ENCODE measurements at regions not wholly inside any gene's neighbourhood (a gene's known extent, or its start where the extent isn't known, plus 50 kb on each side); places are given as distances from the start of the nearest gene placed in this dataset.

- no peak overlapping the region for H3K4me3 ChIP-seq (ENCODE audit: low read depth, low read length)
- no peak overlapping the region for H3K23ac ChIP-seq (ENCODE audit: low read length)
- no peak overlapping the region for H2AK5ac ChIP-seq (ENCODE audit: low read length)
- no peak overlapping the region for H2BK5ac ChIP-seq (ENCODE audit: low read depth, low read length, poor library complexity)
- H3K9ac ChIP-seq (ENCODE audit: low read length), result no peak overlapping the region
- no peak overlapping the region for H3K4me2 ChIP-seq (ENCODE audit: low read length)
- no peaks in the 10 kb centered on the region for H3K79me2 ChIP-seq (ENCODE audit: control insufficient read depth, insufficient read depth, low read length, poor library complexity)
- no peak overlapping the region for H3K14ac ChIP-seq (ENCODE audit: low read length)
- H4K12ac ChIP-seq (ENCODE audit: low read depth, low read length), result no peak overlapping the region
- H2BK12ac ChIP-seq (ENCODE audit: low read length), result no peak overlapping the region
- H2BK120ac ChIP-seq (ENCODE audit: insufficient read depth, low read length, poor library complexity), result no peak overlapping the region
- WGBS (ENCODE audit: extremely low coverage, insufficient coverage, insufficient read length), result no CpG with 5 or more reads among the region's 1 CpG
- no peak overlapping the region for H2AFZ ChIP-seq (ENCODE audit: insufficient read depth, low read length, poor library complexity)
- no peaks in the 10 kb centered on the region for H3K79me1 ChIP-seq (ENCODE audit: low read length)
- H3K27me3 ChIP-seq (ENCODE audit: insufficient read depth, low read length), result no peaks in the 10 kb centered on the region
- peak; percentile 8 to 55 for DNase-seq
- H3K9me3 ChIP-seq (ENCODE audit: insufficient read depth, low read depth, low read length), result no peaks in the 10 kb centered on the region
- no peaks in the 10 kb centered on the region for H3K4me1 ChIP-seq (ENCODE audit: control insufficient read depth in 1 of 2, insufficient read depth in 2 of 2, low read length in 2 of 2)
- H3K18ac ChIP-seq (ENCODE audit: low read length), result no peak overlapping the region
- H4K91ac ChIP-seq (ENCODE audit: low read depth, low read length), result no peak overlapping the region
- H4K8ac ChIP-seq (ENCODE audit: low read depth, low read length), result no peak overlapping the region
- no peaks in the 10 kb centered on the region for H3K36me3 ChIP-seq (ENCODE audit: control insufficient read depth in 1 of 2, insufficient read depth in 2 of 2, low read length in 2 of 2)
- no peak overlapping the region for H3K27ac ChIP-seq (ENCODE audit: low read depth, low read length)
- no peak overlapping the region for H3K4ac ChIP-seq (ENCODE audit: low read depth, low read length)
Observed at GRCh38 chr13:72437458-72437857, 290.0 kb downstream of the MZT1 start.

- Histone ChIP-seq H3K14ac (ENCODE audit: low read length) (no peak overlapping the region), H3K27me3 (ENCODE audit: insufficient read depth, low read length) (no peaks in the 10 kb centered on the region), H3K79me1 (ENCODE audit: low read length) (no peaks in the 10 kb centered on the region), H4K8ac (ENCODE audit: low read depth, low read length) (no peak overlapping the region), H3K27ac (ENCODE audit: low read depth, low read length) (no peak overlapping the region), H2BK120ac (ENCODE audit: insufficient read depth, low read length, poor library complexity) (no peak overlapping the region), H3K9ac (ENCODE audit: low read length) (no peak overlapping the region), H2AK5ac (ENCODE audit: low read length) (no peak overlapping the region), H3K79me2 (ENCODE audit: control insufficient read depth, insufficient read depth, low read length, poor library complexity) (no peaks in the 10 kb centered on the region), H2BK5ac (ENCODE audit: low read depth, low read length, poor library complexity) (no peak overlapping the region), H3K9me3 (ENCODE audit: insufficient read depth, low read depth, low read length) (no peaks in the 10 kb centered on the region), H3K23ac (ENCODE audit: low read length) (no peak overlapping the region), H3K36me3 (ENCODE audit: control insufficient read depth in 1 of 2, insufficient read depth in 2 of 2, low read length in 2 of 2) (no peaks in the 10 kb centered on the region), H3K4ac (ENCODE audit: low read depth, low read length) (no peak overlapping the region), H4K12ac (ENCODE audit: low read depth, low read length) (no peak overlapping the region), H3K4me3 (ENCODE audit: low read depth, low read length) (no peak overlapping the region), H2AFZ (ENCODE audit: insufficient read depth, low read length, poor library complexity) (no peak overlapping the region), H3K4me1 (ENCODE audit: control insufficient read depth in 1 of 2, insufficient read depth in 2 of 2, low read length in 2 of 2) (no peaks in the 10 kb centered on the region), H2BK12ac (ENCODE audit: low read length) (no peak overlapping the region), H4K91ac (ENCODE audit: low read depth, low read length) (no peak overlapping the region), H3K4me2 (ENCODE audit: low read length) (no peak overlapping the region), H3K18ac (ENCODE audit: low read length) (no peak overlapping the region)
- WGBS (ENCODE audit: extremely low coverage, insufficient coverage, insufficient read length), result no CpG with 5 or more reads among the region's 2 CpGs
- no peak for DNase-seq
Observed at GRCh38 chr13:72435251-72435650, 292.2 kb downstream of the MZT1 start.

- Histone ChIP-seq H3K18ac (ENCODE audit: low read length) (no peak overlapping the region), H3K79me2 (ENCODE audit: control insufficient read depth, insufficient read depth, low read length, poor library complexity) (no peaks in the 10 kb centered on the region), H3K27me3 (ENCODE audit: insufficient read depth, low read length) (no peaks in the 10 kb centered on the region), H3K4me3 (ENCODE audit: low read depth, low read length) (no peak overlapping the region), H3K27ac (ENCODE audit: low read depth, low read length) (no peak overlapping the region), H3K9me3 (ENCODE audit: insufficient read depth, low read depth, low read length) (no peaks in the 10 kb centered on the region), H2BK12ac (ENCODE audit: low read length) (no peak overlapping the region), H2BK120ac (ENCODE audit: insufficient read depth, low read length, poor library complexity) (no peak overlapping the region), H4K91ac (ENCODE audit: low read depth, low read length) (no peak overlapping the region), H4K12ac (ENCODE audit: low read depth, low read length) (no peak overlapping the region), H3K14ac (ENCODE audit: low read length) (no peak overlapping the region), H3K4me2 (ENCODE audit: low read length) (no peak overlapping the region), H2BK5ac (ENCODE audit: low read depth, low read length, poor library complexity) (no peak overlapping the region), H3K36me3 (ENCODE audit: control insufficient read depth in 1 of 2, insufficient read depth in 2 of 2, low read length in 2 of 2) (no peaks in the 10 kb centered on the region), H3K79me1 (ENCODE audit: low read length) (no peaks in the 10 kb centered on the region), H3K23ac (ENCODE audit: low read length) (no peak overlapping the region), H3K9ac (ENCODE audit: low read length) (no peak overlapping the region), H3K4ac (ENCODE audit: low read depth, low read length) (no peak overlapping the region), H2AK5ac (ENCODE audit: low read length) (no peak overlapping the region), H3K4me1 (ENCODE audit: control insufficient read depth in 1 of 2, insufficient read depth in 2 of 2, low read length in 2 of 2) (no peaks in the 10 kb centered on the region), H2AFZ (ENCODE audit: insufficient read depth, low read length, poor library complexity) (no peak overlapping the region), H4K8ac (ENCODE audit: low read depth, low read length) (no peak overlapping the region)
- DNase-seq, result no peak
- no CpG with 5 or more reads among the region's 3 CpGs for WGBS (ENCODE audit: extremely low coverage, insufficient coverage, insufficient read length)
Observed at GRCh38 chr13:72431981-72432682, 295.3 kb downstream of the MZT1 start.

GRCh38 chr13:72430923-72431322 lies 296.5 kb downstream of the MZT1 start:
- no peak overlapping the region for H2AFZ ChIP-seq (ENCODE audit: insufficient read depth, low read length, poor library complexity)
- H3K14ac ChIP-seq (ENCODE audit: low read length), result no peak overlapping the region
- H3K9ac ChIP-seq (ENCODE audit: low read length), result no peak overlapping the region
- no CpG with 5 or more reads among the region's 4 CpGs for WGBS (ENCODE audit: extremely low coverage, insufficient coverage, insufficient read length)
- H3K79me1 ChIP-seq (ENCODE audit: low read length), result no peaks in the 10 kb centered on the region
- DNase-seq, result no peak
- H4K12ac ChIP-seq (ENCODE audit: low read depth, low read length), result no peak overlapping the region
- no peak overlapping the region for H2BK120ac ChIP-seq (ENCODE audit: insufficient read depth, low read length, poor library complexity)
- no peaks in the 10 kb centered on the region for H3K79me2 ChIP-seq (ENCODE audit: control insufficient read depth, insufficient read depth, low read length, poor library complexity)
- no peaks in the 10 kb centered on the region for H3K27me3 ChIP-seq (ENCODE audit: insufficient read depth, low read length)
- no peaks in the 10 kb centered on the region for H3K9me3 ChIP-seq (ENCODE audit: insufficient read depth, low read depth, low read length)
- H3K18ac ChIP-seq (ENCODE audit: low read length), result no peak overlapping the region
- H3K4me3 ChIP-seq (ENCODE audit: low read depth, low read length), result no peak overlapping the region
- no peak overlapping the region for H3K23ac ChIP-seq (ENCODE audit: low read length)
- no peak overlapping the region for H2AK5ac ChIP-seq (ENCODE audit: low read length)
- H4K8ac ChIP-seq (ENCODE audit: low read depth, low read length), result no peak overlapping the region
- H3K36me3 ChIP-seq (ENCODE audit: control insufficient read depth in 1 of 2, insufficient read depth in 2 of 2, low read length in 2 of 2), result no peaks in the 10 kb centered on the region
- H3K4ac ChIP-seq (ENCODE audit: low read depth, low read length), result no peak overlapping the region
- no peak overlapping the region for H2BK5ac ChIP-seq (ENCODE audit: low read depth, low read length, poor library complexity)
- H3K4me1 ChIP-seq (ENCODE audit: control insufficient read depth in 1 of 2, insufficient read depth in 2 of 2, low read length in 2 of 2), result no peaks in the 10 kb centered on the region
- H4K91ac ChIP-seq (ENCODE audit: low read depth, low read length), result no peak overlapping the region
- no peak overlapping the region for H2BK12ac ChIP-seq (ENCODE audit: low read length)
- no peak overlapping the region for H3K4me2 ChIP-seq (ENCODE audit: low read length)
- H3K27ac ChIP-seq (ENCODE audit: low read depth, low read length), result no peak overlapping the region
